ENCODE measurements at regions not wholly inside any gene's neighbourhood (a gene's known extent, or its start where the extent isn't known, plus 50 kb on each side); places are given as distances from the start of the nearest gene placed in this dataset.
"Not testable (repeated sequence)": the region's sequence is repeated elsewhere in the genome, so short reads cannot be mapped to it uniquely, and the experiment has no call there.

GRCh38 chr18:68429841-68430240 lies 285.1 kb downstream of the TMX3 start:
- no peak for DNase-seq (ENCODE audit: low read depth, low spot score)

GRCh38 chr18:68429111-68429510 lies 285.8 kb downstream of the TMX3 start:
- DNase-seq (ENCODE audit: low read depth, low spot score) = no peak

GRCh38 chr18:68428661-68429060 lies 286.2 kb downstream of the TMX3 start:
- no peak for DNase-seq (ENCODE audit: low read depth, low spot score)

GRCh38 chr18:68427951-68428401 lies 286.9 kb downstream of the TMX3 start:
- DNase-seq (ENCODE audit: low read depth, low spot score) = no peak

- no peak for DNase-seq (ENCODE audit: low read depth, low spot score)
Observed at GRCh38 chr18:68426731-68427315, 288.1 kb downstream of the TMX3 start.

GRCh38 chr18:68418881-68419280 lies 296.0 kb downstream of the TMX3 start:
- DNase-seq (ENCODE audit: low read depth, low spot score) = no peak

- no peak for DNase-seq (ENCODE audit: low read depth, low spot score)
Observed at GRCh38 chr18:68418226-68418868, 296.6 kb downstream of the TMX3 start.

GRCh38 chr18:68417826-68418225 lies 297.1 kb downstream of the TMX3 start:
- DNase-seq (ENCODE audit: low read depth, low spot score) = no peak

- DNase-seq (ENCODE audit: low read depth, low spot score) = no peak
Observed at GRCh38 chr18:68417166-68417799, 297.6 kb downstream of the TMX3 start.

GRCh38 chr18:68414407-68414806 lies 300.5 kb downstream of the TMX3 start:
- no peak for DNase-seq (ENCODE audit: low read depth, low spot score)

- no peak for DNase-seq (ENCODE audit: low read depth, low spot score)
Observed at GRCh38 chr18:68409576-68409975, 305.3 kb downstream of the TMX3 start.

GRCh38 chr18:68406761-68407160 lies 308.1 kb downstream of the TMX3 start:
- no peak for DNase-seq (ENCODE audit: low read depth, low spot score)

GRCh38 chr18:68402784-68403183 lies 312.1 kb downstream of the TMX3 start:
- DNase-seq (ENCODE audit: low read depth, low spot score) = no peak

GRCh38 chr18:68400889-68401288 lies 314.0 kb downstream of the TMX3 start:
- no peak for DNase-seq (ENCODE audit: low read depth, low spot score)

GRCh38 chr18:68399721-68400120 lies 315.2 kb downstream of the TMX3 start:
- DNase-seq (ENCODE audit: low read depth, low spot score) = no peak

- no peak for DNase-seq (ENCODE audit: low read depth, low spot score)
Observed at GRCh38 chr18:68397241-68398035, 317.5 kb downstream of the TMX3 start.

- DNase-seq (ENCODE audit: low read depth, low spot score) = no peak
Observed at GRCh38 chr18:68394705-68395104, 320.2 kb downstream of the TMX3 start.

GRCh38 chr18:68391801-68392200 lies 323.1 kb downstream of the TMX3 start:
- DNase-seq (ENCODE audit: low read depth, low spot score) = no peak

- DNase-seq (ENCODE audit: low read depth, low spot score) = no peak
Observed at GRCh38 chr18:68387246-68387645, 327.7 kb downstream of the TMX3 start.

- DNase-seq (ENCODE audit: low read depth, low spot score) = not testable (repeated sequence)
Observed at GRCh38 chr18:68383979-68384378, 330.9 kb downstream of the TMX3 start.

GRCh38 chr18:68376926-68377325 lies 338.0 kb downstream of the TMX3 start:
- DNase-seq (ENCODE audit: low read depth, low spot score) = no peak

- DNase-seq (ENCODE audit: low read depth, low spot score) = no peak
Observed at GRCh38 chr18:68362907-68363306, 352.0 kb downstream of the TMX3 start.
